WTC11 (cell line): ENCODE measurements at regions not wholly inside any gene's neighbourhood (a gene's known extent, or its start where the extent isn't known, plus 50 kb on each side); places are given as distances from the start of the nearest gene placed in this dataset.

Experiments used
- CTCF ChIP-seq: fragments of 200-600 bp; IDR thresholded peaks from 2 replicates; pipeline ENCODE4 v1.8.0; 2022; ENCODE audit warnings: antibody characterized with exemption
- ELF4 ChIP-seq: sonication (generic); formaldehyde crosslinking; IDR thresholded peaks from 2 replicates; pipeline ENCODE4 v1.8.1; 2022; ENCODE audit warnings: low read depth, mild to moderate bottlenecking, moderate library complexity, missing genetic modification reagents
- MAX ChIP-seq: sonication (generic); formaldehyde crosslinking; IDR thresholded peaks from 2 replicates; pipeline ENCODE4 v1.8.0; 2022; ENCODE audit warnings: mild to moderate bottlenecking, missing genetic modification reagents
- NR3C1 ChIP-seq: sonication (generic); formaldehyde crosslinking; conservative IDR thresholded peaks from 2 replicates; pipeline ENCODE4 v1.8.1; 2023; ENCODE audit warnings: low read depth, mild to moderate bottlenecking, missing genetic modification reagents
- TF ChIP-seq, protein P1 (sequence below): sonication (generic); formaldehyde crosslinking; IDR thresholded peaks from 2 replicates; pipeline ENCODE4 v1.8.1; 2023; ENCODE audit warnings: mild to moderate bottlenecking, missing genetic modification reagents, moderate library complexity
- TF ChIP-seq, protein P2 (sequence below): fragments of 250-450 bp; sonication (Bioruptor Pico); IDR thresholded peaks from 2 replicates; pipeline ENCODE4 v2.1.2; 2022; ENCODE audit warnings: mild to moderate bottlenecking, moderate library complexity

DNA sequence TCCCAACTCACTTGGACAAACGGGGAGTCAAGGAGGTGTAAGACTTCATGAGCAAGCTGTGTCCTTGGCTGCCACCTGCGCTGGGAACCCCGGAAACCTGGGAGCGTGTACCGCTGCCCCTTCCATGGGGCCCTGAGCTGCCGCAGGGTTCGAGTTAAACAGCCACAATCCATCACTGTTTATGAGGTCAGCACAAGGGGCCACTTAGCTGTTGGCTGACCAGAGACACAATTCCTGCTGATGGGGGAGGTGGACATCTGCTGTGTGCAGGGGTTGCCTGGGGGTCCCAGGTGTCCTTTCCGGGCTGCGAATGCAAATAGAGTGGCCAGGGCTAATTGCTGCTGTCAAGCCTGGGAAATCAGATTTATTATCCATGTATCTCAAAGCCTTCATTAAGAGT lies 549.3 kb downstream of the BRD1 start:
- TF ChIP-seq CTCF (no peak), NR3C1 (CRISPR knock-in tag) (no peak), ELF4 (no peak), MAX (CRISPR knock-in tag) (no peak)
- TF ChIP-seq, protein P1, sequence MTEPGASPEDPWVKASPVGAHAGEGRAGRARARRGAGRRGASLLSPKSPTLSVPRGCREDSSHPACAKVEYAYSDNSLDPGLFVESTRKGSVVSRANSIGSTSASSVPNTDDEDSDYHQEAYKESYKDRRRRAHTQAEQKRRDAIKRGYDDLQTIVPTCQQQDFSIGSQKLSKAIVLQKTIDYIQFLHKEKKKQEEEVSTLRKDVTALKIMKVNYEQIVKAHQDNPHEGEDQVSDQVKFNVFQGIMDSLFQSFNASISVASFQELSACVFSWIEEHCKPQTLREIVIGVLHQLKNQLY = no peak
- TF ChIP-seq, protein P2, sequence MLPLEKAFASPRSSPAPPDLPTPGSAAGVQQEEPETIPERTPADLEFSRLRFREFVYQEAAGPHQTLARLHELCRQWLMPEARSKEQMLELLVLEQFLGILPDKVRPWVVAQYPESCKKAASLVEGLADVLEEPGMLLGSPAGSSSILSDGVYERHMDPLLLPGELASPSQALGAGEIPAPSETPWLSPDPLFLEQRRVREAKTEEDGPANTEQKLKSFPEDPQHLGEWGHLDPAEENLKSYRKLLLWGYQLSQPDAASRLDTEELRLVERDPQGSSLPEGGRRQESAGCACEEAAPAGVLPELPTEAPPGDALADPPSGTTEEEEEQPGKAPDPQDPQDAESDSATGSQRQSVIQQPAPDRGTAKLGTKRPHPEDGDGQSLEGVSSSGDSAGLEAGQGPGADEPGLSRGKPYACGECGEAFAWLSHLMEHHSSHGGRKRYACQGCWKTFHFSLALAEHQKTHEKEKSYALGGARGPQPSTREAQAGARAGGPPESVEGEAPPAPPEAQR = no peak
